ENCODE measurements at regions not wholly inside any gene's neighbourhood (a gene's known extent, or its start where the extent isn't known, plus 50 kb on each side); places are given as distances from the start of the nearest gene placed in this dataset.

- TF ChIP-seq CTCF (IDR thresholded peaks at IDR 0.05) = no peak
- no peak for DNase-seq
- Histone ChIP-seq H3K4me3 (no peak overlapping the region), H3K36me3 (no peaks in the 10 kb centered on the region), H3K4me1 (no peaks in the 10 kb centered on the region), H3K9me3 (peaks cover 0 to 8% of the 10 kb centered on the region in 2 donors), H3K27ac (no peak overlapping the region), H3K27me3 (no peaks in the 10 kb centered on the region)
- no peak for ATAC-seq
- intact Hi-C loops (cut with DNase I) = no loop called here
Observed at GRCh38 chr2:236825989-236826510, 256.4 kb downstream of the ACKR3 start.

GRCh38 chr2:236826606-236827156 lies 257.1 kb downstream of the ACKR3 start:
- Histone ChIP-seq H3K4me3 (no peak overlapping the region), H3K4me1 (no peaks in the 10 kb centered on the region), H3K27me3 (no peaks in the 10 kb centered on the region), H3K9me3 (peaks cover 0 to 5% of the 10 kb centered on the region in 2 donors), H3K27ac (no peak overlapping the region), H3K36me3 (no peaks in the 10 kb centered on the region)
- DNase-seq (no peak), ATAC-seq (no peak)
- intact Hi-C loops (cut with DNase I) = no loop called here
- no peak for TF ChIP-seq CTCF (IDR thresholded peaks at IDR 0.05)

GRCh38 chr2:236827997-236828396 lies 257.7 kb upstream of the COPS8 start:
- H3K36me3 ChIP-seq = no peaks in the 10 kb centered on the region
- H3K27me3 ChIP-seq = no peaks in the 10 kb centered on the region
- ATAC-seq (no peak), DNase-seq (no peak)
- no peaks in the 10 kb centered on the region for H3K9me3 ChIP-seq
- no peak overlapping the region for H3K27ac ChIP-seq
- TF ChIP-seq CTCF (IDR thresholded peaks at IDR 0.05) = no peak
- H3K4me1 ChIP-seq = no peaks in the 10 kb centered on the region
- intact Hi-C loops (cut with DNase I) = no loop called here
- no peak overlapping the region for H3K4me3 ChIP-seq

- no peak for TF ChIP-seq CTCF (IDR thresholded peaks at IDR 0.05)
- Histone ChIP-seq H3K27ac (no peak overlapping the region), H3K4me1 (no peaks in the 10 kb centered on the region)
Observed at GRCh38 chr2:236828820-236829219, 256.9 kb upstream of the COPS8 start.

GRCh38 chr2:236830926-236831325 lies 254.8 kb upstream of the COPS8 start:
- DNase-seq = no peak
- Histone ChIP-seq H3K9me3 (no peaks in the 10 kb centered on the region), H3K27me3 (no peaks in the 10 kb centered on the region), H3K4me1 (no peaks in the 10 kb centered on the region), H3K36me3 (no peaks in the 10 kb centered on the region), H3K4me3 (no peak overlapping the region), H3K27ac (no peak overlapping the region)
- no peak for TF ChIP-seq CTCF (IDR thresholded peaks at IDR 0.05)
- ATAC-seq = no peak
- intact Hi-C loops (cut with DNase I) = no loop called here

More at GRCh38 chr2:236828820-236829219, 256.9 kb upstream of the COPS8 start:
- Histone ChIP-seq H3K9me3 (no peaks in the 10 kb centered on the region), H3K36me3 (no peaks in the 10 kb centered on the region), H3K27me3 (no peaks in the 10 kb centered on the region), H3K4me3 (no peak overlapping the region)
- ATAC-seq = no peak
- DNase-seq = no peak
- intact Hi-C loops (cut with DNase I) = no loop called here

Measured in left lung (tissue), 4 donors.